Liver (tissue), 3 donors: ENCODE measurements at regions not wholly inside any gene's neighbourhood (a gene's known extent, or its start where the extent isn't known, plus 50 kb on each side); places are given as distances from the start of the nearest gene placed in this dataset.
"Not testable (repeated sequence)": the region's sequence is repeated elsewhere in the genome, so short reads cannot be mapped to it uniquely, and the experiment has no call there.

Source experiments
- EGR1 ChIP-seq, 2 donors: IDR thresholded peaks; 2 replicates each; pipeline ENCODE4 v1.6.1; 2016 to 2018; ENCODE audit warnings: antibody characterized with exemption in 2 of 2, low read depth in 2 of 2
- GABPA ChIP-seq, 2 donors: IDR thresholded peaks in 1 of 2; conservative IDR thresholded peaks in 1 of 2; 2 replicates each; pipeline ENCODE4 v1.6.1; 2016; ENCODE audit warnings: antibody characterized with exemption in 2 of 2, mild to moderate bottlenecking in 1 of 2, moderate library complexity in 1 of 2
- RAD21 ChIP-seq, 2 donors: IDR thresholded peaks; 2 replicates each; pipeline ENCODE4 v1.6.1; 2016; ENCODE audit warnings: antibody characterized with exemption in 2 of 2, mild to moderate bottlenecking in 2 of 2
- RXRA ChIP-seq, 2 donors: IDR thresholded peaks; 2 replicates each; pipeline ENCODE4 v1.6.1; 2017 to 2018; ENCODE audit warnings: antibody characterized with exemption in 2 of 2, mild to moderate bottlenecking in 1 of 2
- SP1 ChIP-seq: IDR thresholded peaks from 2 replicates; pipeline ENCODE4 v1.6.1; 2018; ENCODE audit warnings: antibody characterized with exemption, mild to moderate bottlenecking
- TAF1 ChIP-seq: conservative IDR thresholded peaks from 2 replicates; pipeline ENCODE4 v1.6.1; 2016; ENCODE audit warnings: antibody characterized with exemption, mild to moderate bottlenecking
- YY1 ChIP-seq: IDR thresholded peaks from 2 replicates; pipeline ENCODE4 v1.6.1; 2016; ENCODE audit warnings: antibody characterized with exemption, mild to moderate bottlenecking
- TF ChIP-seq, protein P1 (sequence below): IDR thresholded peaks from 2 replicates; pipeline ENCODE4 v1.6.1; 2016; ENCODE audit warnings: antibody characterized with exemption
- TF ChIP-seq, protein P2 (sequence below): IDR thresholded peaks from 2 replicates; pipeline ENCODE4 v1.6.1; 2016; ENCODE audit warnings: antibody characterized with exemption
- TF ChIP-seq, protein P3 (sequence below): fragments of 150-350 bp; IDR thresholded peaks from 2 replicates; pipeline ENCODE4 v1.5.1; 2017; ENCODE audit warnings: improper control_type of control experiment, low read depth, low read length; ENCODE audit not compliant: missing input control
- TF ChIP-seq, protein P4 (sequence below): IDR thresholded peaks from 2 replicates; pipeline ENCODE4 v1.6.1; 2016; ENCODE audit warnings: antibody characterized with exemption
- TF ChIP-seq, protein P5 (sequence below): IDR thresholded peaks from 2 replicates; pipeline ENCODE4 v1.6.1; 2016; ENCODE audit warnings: antibody characterized with exemption, mild to moderate bottlenecking
- donor health status: healthy.
- donor health status: healthy.

DNA sequence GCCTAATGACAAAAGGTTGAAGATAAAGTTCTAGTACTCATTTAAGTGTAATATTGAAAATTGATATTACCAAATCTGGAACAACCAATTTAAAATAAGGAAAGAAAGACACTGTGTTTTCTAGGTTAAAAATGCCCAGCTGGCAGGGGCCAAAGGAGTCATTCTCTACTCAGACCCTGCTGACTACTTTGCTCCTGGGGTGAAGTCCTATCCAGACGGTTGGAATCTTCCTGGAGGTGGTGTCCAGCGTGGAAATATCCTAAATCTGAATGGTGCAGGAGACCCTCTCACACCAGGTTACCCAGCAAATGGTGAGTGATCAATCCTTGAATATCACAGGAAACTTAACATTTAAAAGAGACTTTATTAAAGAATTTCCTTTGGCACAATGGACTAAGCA, 50.7 kb upstream of the TRIM77 start:
- TF ChIP-seq, protein P1, sequence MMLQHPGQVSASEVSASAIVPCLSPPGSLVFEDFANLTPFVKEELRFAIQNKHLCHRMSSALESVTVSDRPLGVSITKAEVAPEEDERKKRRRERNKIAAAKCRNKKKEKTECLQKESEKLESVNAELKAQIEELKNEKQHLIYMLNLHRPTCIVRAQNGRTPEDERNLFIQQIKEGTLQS = not testable (repeated sequence)
- TF ChIP-seq, protein P2, sequence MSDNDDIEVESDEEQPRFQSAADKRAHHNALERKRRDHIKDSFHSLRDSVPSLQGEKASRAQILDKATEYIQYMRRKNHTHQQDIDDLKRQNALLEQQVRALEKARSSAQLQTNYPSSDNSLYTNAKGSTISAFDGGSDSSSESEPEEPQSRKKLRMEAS = not testable (repeated sequence)
- TF ChIP-seq, protein P3, sequence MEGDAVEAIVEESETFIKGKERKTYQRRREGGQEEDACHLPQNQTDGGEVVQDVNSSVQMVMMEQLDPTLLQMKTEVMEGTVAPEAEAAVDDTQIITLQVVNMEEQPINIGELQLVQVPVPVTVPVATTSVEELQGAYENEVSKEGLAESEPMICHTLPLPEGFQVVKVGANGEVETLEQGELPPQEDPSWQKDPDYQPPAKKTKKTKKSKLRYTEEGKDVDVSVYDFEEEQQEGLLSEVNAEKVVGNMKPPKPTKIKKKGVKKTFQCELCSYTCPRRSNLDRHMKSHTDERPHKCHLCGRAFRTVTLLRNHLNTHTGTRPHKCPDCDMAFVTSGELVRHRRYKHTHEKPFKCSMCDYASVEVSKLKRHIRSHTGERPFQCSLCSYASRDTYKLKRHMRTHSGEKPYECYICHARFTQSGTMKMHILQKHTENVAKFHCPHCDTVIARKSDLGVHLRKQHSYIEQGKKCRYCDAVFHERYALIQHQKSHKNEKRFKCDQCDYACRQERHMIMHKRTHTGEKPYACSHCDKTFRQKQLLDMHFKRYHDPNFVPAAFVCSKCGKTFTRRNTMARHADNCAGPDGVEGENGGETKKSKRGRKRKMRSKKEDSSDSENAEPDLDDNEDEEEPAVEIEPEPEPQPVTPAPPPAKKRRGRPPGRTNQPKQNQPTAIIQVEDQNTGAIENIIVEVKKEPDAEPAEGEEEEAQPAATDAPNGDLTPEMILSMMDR = not testable (repeated sequence)
- not testable (repeated sequence) for TF ChIP-seq RAD21 (IDR thresholded peaks at IDR 0.05); SP1; TAF1; RXRA (IDR thresholded peaks at IDR 0.05); EGR1 (IDR thresholded peaks at IDR 0.05; ENCODE audit: low read depth in 2 of 2); YY1; GABPA (IDR thresholded peaks at IDR 0.05 in 1 of 2, conservative IDR thresholded peaks at IDR 0.05 in 1 of 2)
- TF ChIP-seq, protein P4, sequence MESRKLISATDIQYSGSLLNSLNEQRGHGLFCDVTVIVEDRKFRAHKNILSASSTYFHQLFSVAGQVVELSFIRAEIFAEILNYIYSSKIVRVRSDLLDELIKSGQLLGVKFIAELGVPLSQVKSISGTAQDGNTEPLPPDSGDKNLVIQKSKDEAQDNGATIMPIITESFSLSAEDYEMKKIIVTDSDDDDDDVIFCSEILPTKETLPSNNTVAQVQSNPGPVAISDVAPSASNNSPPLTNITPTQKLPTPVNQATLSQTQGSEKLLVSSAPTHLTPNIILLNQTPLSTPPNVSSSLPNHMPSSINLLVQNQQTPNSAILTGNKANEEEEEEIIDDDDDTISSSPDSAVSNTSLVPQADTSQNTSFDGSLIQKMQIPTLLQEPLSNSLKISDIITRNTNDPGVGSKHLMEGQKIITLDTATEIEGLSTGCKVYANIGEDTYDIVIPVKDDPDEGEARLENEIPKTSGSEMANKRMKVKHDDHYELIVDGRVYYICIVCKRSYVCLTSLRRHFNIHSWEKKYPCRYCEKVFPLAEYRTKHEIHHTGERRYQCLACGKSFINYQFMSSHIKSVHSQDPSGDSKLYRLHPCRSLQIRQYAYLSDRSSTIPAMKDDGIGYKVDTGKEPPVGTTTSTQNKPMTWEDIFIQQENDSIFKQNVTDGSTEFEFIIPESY = not testable (repeated sequence)
- TF ChIP-seq, protein P5, sequence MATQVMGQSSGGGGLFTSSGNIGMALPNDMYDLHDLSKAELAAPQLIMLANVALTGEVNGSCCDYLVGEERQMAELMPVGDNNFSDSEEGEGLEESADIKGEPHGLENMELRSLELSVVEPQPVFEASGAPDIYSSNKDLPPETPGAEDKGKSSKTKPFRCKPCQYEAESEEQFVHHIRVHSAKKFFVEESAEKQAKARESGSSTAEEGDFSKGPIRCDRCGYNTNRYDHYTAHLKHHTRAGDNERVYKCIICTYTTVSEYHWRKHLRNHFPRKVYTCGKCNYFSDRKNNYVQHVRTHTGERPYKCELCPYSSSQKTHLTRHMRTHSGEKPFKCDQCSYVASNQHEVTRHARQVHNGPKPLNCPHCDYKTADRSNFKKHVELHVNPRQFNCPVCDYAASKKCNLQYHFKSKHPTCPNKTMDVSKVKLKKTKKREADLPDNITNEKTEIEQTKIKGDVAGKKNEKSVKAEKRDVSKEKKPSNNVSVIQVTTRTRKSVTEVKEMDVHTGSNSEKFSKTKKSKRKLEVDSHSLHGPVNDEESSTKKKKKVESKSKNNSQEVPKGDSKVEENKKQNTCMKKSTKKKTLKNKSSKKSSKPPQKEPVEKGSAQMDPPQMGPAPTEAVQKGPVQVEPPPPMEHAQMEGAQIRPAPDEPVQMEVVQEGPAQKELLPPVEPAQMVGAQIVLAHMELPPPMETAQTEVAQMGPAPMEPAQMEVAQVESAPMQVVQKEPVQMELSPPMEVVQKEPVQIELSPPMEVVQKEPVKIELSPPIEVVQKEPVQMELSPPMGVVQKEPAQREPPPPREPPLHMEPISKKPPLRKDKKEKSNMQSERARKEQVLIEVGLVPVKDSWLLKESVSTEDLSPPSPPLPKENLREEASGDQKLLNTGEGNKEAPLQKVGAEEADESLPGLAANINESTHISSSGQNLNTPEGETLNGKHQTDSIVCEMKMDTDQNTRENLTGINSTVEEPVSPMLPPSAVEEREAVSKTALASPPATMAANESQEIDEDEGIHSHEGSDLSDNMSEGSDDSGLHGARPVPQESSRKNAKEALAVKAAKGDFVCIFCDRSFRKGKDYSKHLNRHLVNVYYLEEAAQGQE = not testable (repeated sequence)
